HepG2 (cell line): ENCODE measurements at regions not wholly inside any gene's neighbourhood (a gene's known extent, or its start where the extent isn't known, plus 50 kb on each side); places are given as distances from the start of the nearest gene placed in this dataset.

Experiments used
- ATAC-seq: fragments of 200-7000 bp; cut with Tn5 transposase; 3 replicates; pipeline ENCODE4 v1.9.1; 2020; ENCODE audit warnings: mild to moderate bottlenecking, moderate library complexity
- BruUV-seq: library from RNA; stranded (reverse); fragments of 400-500 nt; replicated peaks from 2 replicates; lab custom pipeline; 2021; lab: Mats Ljungman, UMichigan
- CTCF ChIA-PET: fragments of 300-600 bp; formaldehyde crosslinking; extraction: SDS; loops from one replicate; lab custom pipeline; 2021; ENCODE audit warnings: low total read pairs, inconsistent platforms, low intra/inter-chr PET ratio; lab: Yijun Ruan, JAX
- POLR2A ChIA-PET: fragments of 350-600 bp; sonication (Branson Sonifier 250); formaldehyde crosslinking; loops from one replicate; lab custom pipeline; 2020; ENCODE audit warnings: antibody characterized with exemption, inconsistent platforms; lab: Yijun Ruan, JAX
- DNase-seq: peaks from one replicate; pipeline ENCODE4 v3.0.0-alpha.2; 2015; ENCODE audit warnings: low spot score
- FAIRE-seq: peaks from 3 replicates; lab custom pipeline; 2011; peaks lifted over from hg19 to GRCh38; lab: Jason Lieb, UNC
- H2AFZ ChIP-seq: one replicate; pipeline ENCODE4 v1.6.1; 2011; ENCODE audit warnings: low read length, inconsistent platforms
- H3K27ac ChIP-seq: fragments of 300-600 bp; 3 replicates; pipeline ENCODE4 v1.8.0; 2011; ENCODE audit warnings: mixed run types, mild to moderate bottlenecking, mixed read lengths, low read length, inconsistent platforms; ENCODE audit not compliant: insufficient read depth; ENCODE audit errors: extremely low read length
- H3K27me3 ChIP-seq, 2 experiments: fragments of 200-600 bp in 1 of 2; 2 replicates in 1 of 2; 3 replicates in 1 of 2; pipeline versions ENCODE4 v1.6.0 to v1.8.0; 2011; ENCODE audit warnings: low read length in 2 of 2, mild to moderate bottlenecking in 2 of 2, moderate library complexity in 2 of 2, inconsistent platforms in 1 of 2; ENCODE audit not compliant: insufficient read depth in 2 of 2, control insufficient read depth in 1 of 2
- H3K36me3 ChIP-seq, 2 experiments: fragments of 200-600 bp in 1 of 2; replicated peaks in 1 of 2; 2 replicates in 1 of 2; 3 replicates in 1 of 2; pipeline versions ENCODE4 v1.5.1 to v1.8.0; 2011; ENCODE audit warnings: low read length in 2 of 2, inconsistent platforms in 1 of 2; ENCODE audit not compliant: insufficient read depth in 2 of 2, control insufficient read depth in 1 of 2
- H3K4me1 ChIP-seq: 2 replicates; pipeline ENCODE4 v1.5.1; 2012; ENCODE audit warnings: low read length, inconsistent platforms; ENCODE audit not compliant: insufficient read depth
- H3K4me2 ChIP-seq: 2 replicates; pipeline ENCODE4 v1.6.0; 2011; ENCODE audit warnings: low read depth, low read length, inconsistent platforms
- H3K4me3 ChIP-seq, 3 experiments: fragments of 200-600 bp in 1 of 3; sonication (generic), shearing (Covaris generic) in 1 of 3; replicated peaks in 1 of 3; 2 replicates each; pipeline ENCODE4 v1.5.1; 2011 to 2016; ENCODE audit warnings: low read length in 3 of 3, inconsistent platforms in 2 of 3, low read depth in 2 of 3, mild to moderate bottlenecking in 2 of 3, control low read depth in 1 of 3, mixed read lengths in 1 of 3; ENCODE audit not compliant: insufficient read depth in 1 of 3
- H3K79me2 ChIP-seq: one replicate; pipeline ENCODE4 v1.6.1; 2011; ENCODE audit warnings: low read length, inconsistent platforms; ENCODE audit not compliant: insufficient read depth
- H3K9ac ChIP-seq: 2 replicates; pipeline ENCODE4 v1.6.0; 2011; ENCODE audit warnings: mild to moderate bottlenecking, low read depth, low read length, inconsistent platforms; ENCODE audit not compliant: insufficient read depth
- H3K9me3 ChIP-seq: 2 replicates; pipeline ENCODE4 v1.5.1; 2012; ENCODE audit warnings: mild to moderate bottlenecking, low read length
- H4K20me1 ChIP-seq: 2 replicates; pipeline ENCODE4 v1.6.0; 2011; ENCODE audit warnings: inconsistent platforms, mild to moderate bottlenecking, low read length, moderate library complexity; ENCODE audit not compliant: insufficient read depth
- FOXM1 ChIP-seq: sonication (generic); formaldehyde crosslinking; IDR thresholded peaks from 2 replicates; pipeline ENCODE4 v1.5.0; 2020; ENCODE audit warnings: missing genetic modification reagents
- KAT7 ChIP-seq: IDR thresholded peaks from 2 replicates; pipeline ENCODE4 v1.6.1; 2018; ENCODE audit warnings: borderline replicate concordance, missing compliant biosample characterization
- MED8 ChIP-seq: sonication (generic); formaldehyde crosslinking; IDR thresholded peaks from 2 replicates; pipeline ENCODE4 v1.8.1; 2023; ENCODE audit warnings: mild to moderate bottlenecking, missing genetic modification reagents; ENCODE audit not compliant: insufficient replicate concordance
- PHF8 ChIP-seq: sonication (generic); formaldehyde crosslinking; IDR thresholded peaks from 2 replicates; pipeline ENCODE4 v1.5.0; 2020; ENCODE audit warnings: missing genetic modification reagents
- SMAD9 ChIP-seq: sonication (generic); formaldehyde crosslinking; IDR thresholded peaks from 2 replicates; pipeline ENCODE4 v1.5.1; 2020; ENCODE audit warnings: mild to moderate bottlenecking, missing genetic modification reagents
- SP140L ChIP-seq: sonication (generic); formaldehyde crosslinking; IDR thresholded peaks from 2 replicates; pipeline ENCODE4 v1.4.0; 2020; ENCODE audit warnings: missing genetic modification reagents, borderline replicate concordance
- ZBTB26 ChIP-seq: IDR thresholded peaks from 2 replicates; pipeline ENCODE4 v1.6.1; 2016; ENCODE audit warnings: missing compliant biosample characterization, missing genetic modification reagents, borderline replicate concordance
- ZNF34 ChIP-seq: sonication (generic); formaldehyde crosslinking; IDR thresholded peaks from 2 replicates; pipeline ENCODE4 v1.4.0; 2020; ENCODE audit warnings: mild to moderate bottlenecking, missing genetic modification reagents, borderline replicate concordance
- ZNF788 ChIP-seq: sonication (generic); formaldehyde crosslinking; IDR thresholded peaks from 2 replicates; pipeline ENCODE4 v1.5.0; 2020; ENCODE audit warnings: mild to moderate bottlenecking, missing genetic modification reagents, borderline replicate concordance
- ZNF790 ChIP-seq: sonication (generic); formaldehyde crosslinking; IDR thresholded peaks from 2 replicates; pipeline ENCODE4 v1.8.0; 2022; ENCODE audit warnings: missing genetic modification reagents, mild to moderate bottlenecking, borderline replicate concordance
- WGBS: methylation state at CpG from one replicate; pipeline ENCODE4 v1.1.6; 2017; ENCODE audit warnings: low lambda C conversion rate; 5-methylcytosine and 5-hydroxymethylcytosine counted together
- in situ Hi-C: cut with HindIII; loops from 2 replicates; pipeline ENCODE4 v1.10.0; 2017; ENCODE audit warnings: low pct_unique_long_range_greater_than_20kb; ENCODE audit not compliant: extremely low pct_ligation_motif_present
- intact Hi-C: fragments of 100-400 bp; cut with micrococcal nuclease; formaldehyde crosslinking; loops from one replicate; pipeline ENCODE4 v1.10.0; 2022; ENCODE audit not compliant: unreplicated experiment
- TF ChIP-seq, protein P1 (sequence below): sonication (generic); formaldehyde crosslinking; IDR thresholded peaks from 2 replicates; pipeline ENCODE4 v1.5.1; 2020; ENCODE audit warnings: missing genetic modification reagents, mild to moderate bottlenecking, borderline replicate concordance
- TF ChIP-seq, protein P2 (sequence below): IDR thresholded peaks from 2 replicates; pipeline ENCODE4 v1.6.1; 2016; ENCODE audit warnings: mild to moderate bottlenecking, missing biosample characterization, missing genetic modification reagents
- TF ChIP-seq, protein P3 (sequence below): sonication (generic); formaldehyde crosslinking; IDR thresholded peaks from 2 replicates; pipeline ENCODE4 v1.9.0; 2021; ENCODE audit warnings: missing genetic modification reagents, borderline replicate concordance

- H4K20me1 ChIP-seq: no peaks in the 10 kb centered on the region
- no peak overlapping the region for H3K4me3 ChIP-seq
- H3K27me3 ChIP-seq: no peaks in the 10 kb centered on the region
- no peak for DNase-seq
- no peaks in the 10 kb centered on the region for H3K4me1 ChIP-seq
- in situ Hi-C loops (no loop called here), intact Hi-C loops (no loop called here)
- WGBS: 0% methylated on average over 2 of the region's 2 CpGs
- no peak for ATAC-seq
- no peaks in the 10 kb centered on the region for H3K36me3 ChIP-seq
- no peak overlapping the region for H3K27ac ChIP-seq
- H3K9ac ChIP-seq: no peak overlapping the region
- TF ChIP-seq ZNF34 (no peak), ZNF788 (CRISPR knock-in tag) (no peak)
- TF ChIP-seq, protein P1, sequence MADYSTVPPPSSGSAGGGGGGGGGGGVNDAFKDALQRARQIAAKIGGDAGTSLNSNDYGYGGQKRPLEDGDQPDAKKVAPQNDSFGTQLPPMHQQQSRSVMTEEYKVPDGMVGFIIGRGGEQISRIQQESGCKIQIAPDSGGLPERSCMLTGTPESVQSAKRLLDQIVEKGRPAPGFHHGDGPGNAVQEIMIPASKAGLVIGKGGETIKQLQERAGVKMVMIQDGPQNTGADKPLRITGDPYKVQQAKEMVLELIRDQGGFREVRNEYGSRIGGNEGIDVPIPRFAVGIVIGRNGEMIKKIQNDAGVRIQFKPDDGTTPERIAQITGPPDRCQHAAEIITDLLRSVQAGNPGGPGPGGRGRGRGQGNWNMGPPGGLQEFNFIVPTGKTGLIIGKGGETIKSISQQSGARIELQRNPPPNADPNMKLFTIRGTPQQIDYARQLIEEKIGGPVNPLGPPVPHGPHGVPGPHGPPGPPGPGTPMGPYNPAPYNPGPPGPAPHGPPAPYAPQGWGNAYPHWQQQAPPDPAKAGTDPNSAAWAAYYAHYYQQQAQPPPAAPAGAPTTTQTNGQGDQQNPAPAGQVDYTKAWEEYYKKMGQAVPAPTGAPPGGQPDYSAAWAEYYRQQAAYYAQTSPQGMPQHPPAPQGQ (CRISPR knock-in tag): no peak
- no TSS peak for BruUV-seq
- no peak overlapping the region for H2AFZ ChIP-seq
- ChIA-PET CTCF (no interaction called here), POLR2A (no interaction called here)
- H3K79me2 ChIP-seq: no peaks in the 10 kb centered on the region
- no peak overlapping the region for H3K4me2 ChIP-seq
- peaks cover 47% of the 10 kb centered on the region for H3K9me3 ChIP-seq
- no peak for FAIRE-seq
Measured at GRCh38 chr14:83120187-83120586, 1586.5 kb upstream of the SEL1L start.

DNA sequence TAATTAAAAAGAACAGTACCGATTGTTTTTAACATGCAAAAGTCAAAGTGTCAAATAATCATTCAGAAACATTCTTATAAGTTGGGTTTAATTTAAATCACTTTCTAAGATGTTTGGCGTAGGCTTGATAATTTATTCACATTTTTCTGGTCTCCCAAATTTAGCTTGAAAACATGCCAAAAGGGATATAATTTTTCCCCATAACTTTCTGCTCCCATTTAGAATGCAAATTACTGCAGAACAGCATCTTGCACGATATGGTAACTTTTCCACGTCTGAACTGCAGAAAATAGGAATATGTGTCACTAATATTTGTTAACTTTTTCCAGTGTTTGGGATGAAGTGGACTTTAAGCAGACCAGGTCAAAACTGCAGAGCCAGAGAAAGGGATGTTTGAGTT is 1592.4 kb upstream of the SEL1L start:
- no peaks in the 10 kb centered on the region for H3K27me3 ChIP-seq
- H3K9me3 ChIP-seq: peaks cover 19% of the 10 kb centered on the region; the same call in 1 of the 2 replicates
- no peak overlapping the region for H3K9ac ChIP-seq
- no peaks in the 10 kb centered on the region for H3K36me3 ChIP-seq
- H3K4me2 ChIP-seq: no peak overlapping the region
- in situ Hi-C loops: no loop called here
- ChIA-PET POLR2A (no interaction called here), CTCF (no interaction called here)
- no peak for FAIRE-seq
- DNase-seq: no peak
- no TSS peak for BruUV-seq
- no peak overlapping the region for H3K27ac ChIP-seq
- no peaks in the 10 kb centered on the region for H3K4me1 ChIP-seq
- no peaks in the 10 kb centered on the region for H4K20me1 ChIP-seq
- WGBS: 9% methylated on average over 4 of the region's 4 CpGs
- no peak overlapping the region for H2AFZ ChIP-seq
- no peak for ATAC-seq
- intact Hi-C loops: no loop called here
- H3K79me2 ChIP-seq: no peaks in the 10 kb centered on the region
- H3K4me3 ChIP-seq: no peak overlapping the region
- TF ChIP-seq, protein P2, sequence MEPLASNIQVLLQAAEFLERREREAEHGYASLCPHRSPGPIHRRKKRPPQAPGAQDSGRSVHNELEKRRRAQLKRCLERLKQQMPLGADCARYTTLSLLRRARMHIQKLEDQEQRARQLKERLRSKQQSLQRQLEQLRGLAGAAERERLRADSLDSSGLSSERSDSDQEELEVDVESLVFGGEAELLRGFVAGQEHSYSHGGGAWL: no peak
- TF ChIP-seq SP140L (CRISPR knock-in tag): no peak
- no peak for TF ChIP-seq FOXM1
- no peak for TF ChIP-seq MED8 (CRISPR knock-in tag)
- TF ChIP-seq PHF8 (CRISPR knock-in tag): no peak
- TF ChIP-seq, protein P3, sequence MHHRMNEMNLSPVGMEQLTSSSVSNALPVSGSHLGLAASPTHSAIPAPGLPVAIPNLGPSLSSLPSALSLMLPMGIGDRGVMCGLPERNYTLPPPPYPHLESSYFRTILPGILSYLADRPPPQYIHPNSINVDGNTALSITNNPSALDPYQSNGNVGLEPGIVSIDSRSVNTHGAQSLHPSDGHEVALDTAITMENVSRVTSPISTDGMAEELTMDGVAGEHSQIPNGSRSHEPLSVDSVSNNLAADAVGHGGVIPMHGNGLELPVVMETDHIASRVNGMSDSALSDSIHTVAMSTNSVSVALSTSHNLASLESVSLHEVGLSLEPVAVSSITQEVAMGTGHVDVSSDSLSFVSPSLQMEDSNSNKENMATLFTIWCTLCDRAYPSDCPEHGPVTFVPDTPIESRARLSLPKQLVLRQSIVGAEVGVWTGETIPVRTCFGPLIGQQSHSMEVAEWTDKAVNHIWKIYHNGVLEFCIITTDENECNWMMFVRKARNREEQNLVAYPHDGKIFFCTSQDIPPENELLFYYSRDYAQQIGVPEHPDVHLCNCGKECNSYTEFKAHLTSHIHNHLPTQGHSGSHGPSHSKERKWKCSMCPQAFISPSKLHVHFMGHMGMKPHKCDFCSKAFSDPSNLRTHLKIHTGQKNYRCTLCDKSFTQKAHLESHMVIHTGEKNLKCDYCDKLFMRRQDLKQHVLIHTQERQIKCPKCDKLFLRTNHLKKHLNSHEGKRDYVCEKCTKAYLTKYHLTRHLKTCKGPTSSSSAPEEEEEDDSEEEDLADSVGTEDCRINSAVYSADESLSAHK (CRISPR knock-in tag): no peak
- no peak for TF ChIP-seq SMAD9 (CRISPR knock-in tag)
- no peak for TF ChIP-seq ZNF790
- no peak for TF ChIP-seq KAT7 (CRISPR knock-in tag)
- no peak for TF ChIP-seq ZBTB26 (CRISPR knock-in tag)
